ENCODE measurements at regions not wholly inside any gene's neighbourhood (a gene's known extent, or its start where the extent isn't known, plus 50 kb on each side); places are given as distances from the start of the nearest gene placed in this dataset.
A peak's percentile ranks its signal among the peaks of the same experiment; 100 is the strongest.

DNA sequence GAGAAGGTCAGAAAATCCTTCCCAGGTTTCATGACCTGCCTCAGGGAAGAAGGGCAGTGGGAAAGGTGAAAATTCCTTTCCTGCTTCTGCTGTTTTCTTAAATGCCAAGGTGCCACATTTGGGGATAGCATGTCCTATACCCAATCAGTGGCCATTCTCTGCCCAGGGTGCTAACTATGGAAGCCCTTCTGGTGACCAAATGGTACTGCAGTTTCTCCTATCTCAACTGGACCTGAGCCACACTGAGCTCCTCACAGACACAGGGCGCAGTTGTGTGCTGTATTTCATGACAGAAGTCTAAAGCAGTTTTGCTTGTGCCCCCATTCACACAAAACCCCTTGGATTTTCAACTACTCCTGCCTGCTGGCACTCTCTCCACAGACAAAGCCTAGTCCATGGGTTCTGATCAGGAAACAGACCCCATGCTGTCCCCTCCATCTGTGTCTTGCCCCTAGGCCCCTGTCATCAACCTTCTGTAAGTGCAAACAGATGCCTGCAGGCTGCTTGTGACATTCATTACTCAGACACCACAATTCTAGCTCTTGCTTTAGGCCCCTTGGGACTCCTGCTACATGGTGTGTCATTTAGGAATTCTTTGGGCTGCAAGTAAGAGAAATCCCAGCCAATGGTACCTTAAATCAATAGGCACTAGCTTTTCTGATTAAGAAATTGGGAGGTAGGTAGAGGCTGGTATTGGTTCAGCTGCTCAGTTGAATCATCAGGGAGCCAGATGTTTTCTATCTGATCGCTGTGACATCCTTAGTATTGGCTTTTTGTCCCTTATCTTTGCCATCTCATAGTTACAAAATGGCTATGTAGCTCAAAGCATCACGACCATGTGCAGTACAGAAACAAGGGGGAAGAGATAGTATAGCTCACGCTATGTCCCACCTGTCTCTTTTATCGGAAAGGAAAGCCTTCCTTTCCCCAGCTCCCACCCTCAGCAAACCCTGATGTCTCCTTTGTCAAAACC lies 147.8 kb downstream of the CD83 start:
- no peaks in the 10 kb centered on the region for H3K4me1 Mint-ChIP-seq (ENCODE audit: low read depth, unreplicated experiment)
- DNase-seq (ENCODE audit: low read depth) (no peak), FAIRE-seq (no peak)
- Histone ChIP-seq H3K4me2 (ENCODE audit: low read length) (no peak overlapping the region), H3K9ac (ENCODE audit: low read length) (no peak overlapping the region), H3K4me3 (ENCODE audit: insufficient read depth, low read depth, low read length) (no peak overlapping the region), H3K79me2 (ENCODE audit: insufficient read depth, low read length) (no peaks in the 10 kb centered on the region), H3K9me3 (ENCODE audit: insufficient read depth, low read depth, low read length) (no peaks in the 10 kb centered on the region), H3K36me3 (ENCODE audit: insufficient read depth, low read length) (no peaks in the 10 kb centered on the region), H2AFZ (ENCODE audit: low read depth, low read length) (no peak overlapping the region), H3K27ac (ENCODE audit: low read depth, low read length) (no peak overlapping the region), H3K4me1 (ENCODE audit: insufficient read depth, low read length) (no peaks in the 10 kb centered on the region), H4K20me1 (ENCODE audit: insufficient read depth, low read length) (no peaks in the 10 kb centered on the region), H3K27me3 (ENCODE audit: insufficient read depth, low read length) (no peaks in the 10 kb centered on the region)
- peaks cover 6% of the 10 kb centered on the region for H3K9me3 Mint-ChIP-seq (ENCODE audit: unreplicated experiment)
- H3K27ac Mint-ChIP-seq (ENCODE audit: unreplicated experiment): no peak overlapping the region
- no peak for TF ChIP-seq CTCF (IDR thresholded peaks at IDR 0.05; ENCODE audit: insufficient read depth, low read depth, low read length)
- no peak for TF ChIP-seq EZH2 (IDR thresholded peaks at IDR 0.05; ENCODE audit: insufficient read depth, low read length)
- H3K27me3 Mint-ChIP-seq (ENCODE audit: low read depth, unreplicated experiment): peaks cover 4% of the 10 kb centered on the region
- H3K4me3 Mint-ChIP-seq (ENCODE audit: unreplicated experiment): no peak overlapping the region
- H3K36me3 Mint-ChIP-seq (ENCODE audit: low read depth, unreplicated experiment): no peaks in the 10 kb centered on the region

- peak; percentile 17 for FAIRE-seq
- Mint-ChIP-seq H3K9me3 (ENCODE audit: unreplicated experiment) (peaks cover 4% of the 10 kb centered on the region), H3K27ac (ENCODE audit: unreplicated experiment) (no peak overlapping the region), H3K4me3 (ENCODE audit: unreplicated experiment) (no peak overlapping the region), H3K36me3 (ENCODE audit: low read depth, unreplicated experiment) (no peaks in the 10 kb centered on the region), H3K4me1 (ENCODE audit: low read depth, unreplicated experiment) (peaks cover 5% of the 10 kb centered on the region), H3K27me3 (ENCODE audit: low read depth, unreplicated experiment) (peaks cover 4% of the 10 kb centered on the region)
- H3K4me1 ChIP-seq (ENCODE audit: insufficient read depth, low read length): peaks cover 8% of the 10 kb centered on the region
- no peak for DNase-seq (ENCODE audit: low read depth)
- no peak overlapping the region for H3K4me3 ChIP-seq (ENCODE audit: insufficient read depth, low read depth, low read length)
- no peak overlapping the region for H2AFZ ChIP-seq (ENCODE audit: low read depth, low read length)
- H3K9me3 ChIP-seq (ENCODE audit: insufficient read depth, low read depth, low read length): no peaks in the 10 kb centered on the region
- no peak overlapping the region for H3K4me2 ChIP-seq (ENCODE audit: low read length)
- H3K79me2 ChIP-seq (ENCODE audit: insufficient read depth, low read length): no peaks in the 10 kb centered on the region
- no peaks in the 10 kb centered on the region for H4K20me1 ChIP-seq (ENCODE audit: insufficient read depth, low read length)
- no peak overlapping the region for H3K27ac ChIP-seq (ENCODE audit: low read depth, low read length)
- no peak overlapping the region for H3K9ac ChIP-seq (ENCODE audit: low read length)
- TF ChIP-seq EZH2 (IDR thresholded peaks at IDR 0.05; ENCODE audit: insufficient read depth, low read length): no peak
- TF ChIP-seq CTCF (IDR thresholded peaks at IDR 0.05; ENCODE audit: insufficient read depth, low read depth, low read length): no peak
- H3K27me3 ChIP-seq (ENCODE audit: insufficient read depth, low read length): no peaks in the 10 kb centered on the region
- no peaks in the 10 kb centered on the region for H3K36me3 ChIP-seq (ENCODE audit: insufficient read depth, low read length)
Measured at GRCh38 chr6:14266266-14266665, 148.7 kb downstream of the CD83 start.
